HUES64 (cell line): ENCODE measurements at regions not wholly inside any gene's neighbourhood (a gene's known extent, or its start where the extent isn't known, plus 50 kb on each side); places are given as distances from the start of the nearest gene placed in this dataset.

Experiments
- H3K27ac ChIP-seq: 2 replicates; pipeline ENCODE4 v1.7.0; 2013; ENCODE audit warnings: low read depth, low read length, inconsistent platforms
- H3K27me3 ChIP-seq: 2 replicates; pipeline ENCODE4 v1.6.1; 2013; ENCODE audit warnings: mild to moderate bottlenecking, low read length; ENCODE audit not compliant: insufficient read depth
- H3K36me3 ChIP-seq: 2 replicates; pipeline ENCODE4 v1.6.1; 2013; ENCODE audit warnings: mild to moderate bottlenecking, low read length; ENCODE audit not compliant: insufficient read depth
- H3K4me1 ChIP-seq: 2 replicates; pipeline ENCODE4 v1.6.1; 2013; ENCODE audit warnings: mild to moderate bottlenecking, low read length, moderate library complexity; ENCODE audit not compliant: insufficient read depth
- H3K4me3 ChIP-seq: 2 replicates; pipeline ENCODE4 v1.5.1; 2013; ENCODE audit warnings: mild to moderate bottlenecking, low read length, moderate library complexity
- H3K9ac ChIP-seq: 2 replicates; pipeline ENCODE4 v1.6.1; 2013; ENCODE audit warnings: mild to moderate bottlenecking, low read depth, low read length
- H3K9me3 ChIP-seq: 2 replicates; pipeline ENCODE4 v1.6.1; 2013; ENCODE audit warnings: low read depth, low read length; ENCODE audit not compliant: insufficient read depth
- WGBS: fragments of 150-250, 120-280 bp; methylation state at CpG from one replicate; pipeline ENCODE4 v1.1.7; 2013; ENCODE audit warnings: missing lambda C conversion rate; 5-methylcytosine and 5-hydroxymethylcytosine counted together

GRCh38 chr5:155978850-155979249, 348.1 kb upstream of the SGCD start:
- WGBS: 90% methylated on average over 2 of the region's 3 CpGs

GRCh38 chr5:155982354-155982753, 344.6 kb upstream of the SGCD start:
- H3K36me3 ChIP-seq: no peaks in the 10 kb centered on the region
- H3K4me3 ChIP-seq: no peak overlapping the region
- H3K27ac ChIP-seq: no peak overlapping the region
- no peaks in the 10 kb centered on the region for H3K9me3 ChIP-seq
- no peaks in the 10 kb centered on the region for H3K4me1 ChIP-seq
- H3K9ac ChIP-seq: no peak overlapping the region
- H3K27me3 ChIP-seq: no peaks in the 10 kb centered on the region
- WGBS: 99% methylated on average over 3 of the region's 3 CpGs

More at GRCh38 chr5:155978850-155979249, 348.1 kb upstream of the SGCD start:
- H3K4me1 ChIP-seq: no peaks in the 10 kb centered on the region
- no peaks in the 10 kb centered on the region for H3K9me3 ChIP-seq
- no peak overlapping the region for H3K9ac ChIP-seq
- H3K27ac ChIP-seq: no peak overlapping the region
- no peaks in the 10 kb centered on the region for H3K36me3 ChIP-seq
- no peak overlapping the region for H3K4me3 ChIP-seq
- H3K27me3 ChIP-seq: no peaks in the 10 kb centered on the region

DNA sequence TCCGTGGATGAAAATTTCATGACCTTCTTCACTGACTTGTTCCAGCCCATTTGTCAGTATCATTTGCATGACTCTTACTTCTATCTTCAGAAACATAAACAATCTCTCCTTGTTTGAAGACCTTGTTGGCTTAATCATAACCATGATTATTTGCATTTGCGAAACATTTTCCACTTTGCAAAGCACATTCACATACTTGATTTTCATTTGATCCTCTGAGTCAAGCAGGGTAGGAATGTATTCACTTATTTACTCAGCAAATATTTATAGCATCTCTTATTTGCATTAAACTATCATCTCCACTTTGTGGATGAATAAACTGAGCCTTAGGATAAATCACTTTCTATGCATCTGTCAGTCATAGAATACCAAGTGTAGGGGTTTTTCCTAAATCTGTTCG, 343.0 kb upstream of the SGCD start:
- Histone ChIP-seq H3K4me1 (no peaks in the 10 kb centered on the region), H3K27ac (no peak overlapping the region), H3K9me3 (no peaks in the 10 kb centered on the region), H3K9ac (no peak overlapping the region), H3K4me3 (no peak overlapping the region), H3K27me3 (no peaks in the 10 kb centered on the region), H3K36me3 (no peaks in the 10 kb centered on the region)
- WGBS: 93% methylated on average over 3 of the region's 3 CpGs

- H3K36me3 ChIP-seq: no peaks in the 10 kb centered on the region
- WGBS: 92% methylated on average over 5 of the region's 5 CpGs
- no peak overlapping the region for H3K27ac ChIP-seq
- H3K4me3 ChIP-seq: no peak overlapping the region
- H3K9ac ChIP-seq: no peak overlapping the region
- H3K9me3 ChIP-seq: no peaks in the 10 kb centered on the region
- no peaks in the 10 kb centered on the region for H3K4me1 ChIP-seq
- H3K27me3 ChIP-seq: no peaks in the 10 kb centered on the region
Measured at GRCh38 chr5:155987265-155987810, 339.6 kb upstream of the SGCD start.

DNA sequence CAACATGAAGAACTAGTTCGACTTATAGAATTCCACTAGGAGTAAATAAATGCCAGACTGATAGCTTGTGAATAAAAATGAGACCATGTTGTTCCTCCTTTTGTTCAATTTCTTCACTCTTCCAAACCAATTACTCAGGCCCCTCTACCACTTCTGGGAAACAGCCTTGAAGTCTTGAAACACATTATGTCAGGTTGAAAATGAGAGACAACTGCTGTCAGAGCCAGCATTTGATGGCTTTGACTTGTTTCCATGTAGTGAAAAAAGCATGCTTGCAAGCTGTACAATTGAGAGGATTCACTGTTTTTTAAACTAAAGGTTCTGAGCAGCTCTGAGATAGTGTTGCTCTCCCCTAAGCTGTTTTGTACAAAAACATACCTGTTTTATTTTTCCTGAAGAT, 337.1 kb upstream of the SGCD start:
- H3K4me1 ChIP-seq: no peaks in the 10 kb centered on the region
- no peaks in the 10 kb centered on the region for H3K36me3 ChIP-seq
- H3K9ac ChIP-seq: no peak overlapping the region
- WGBS: 100% methylated on average over 1 of the region's 1 CpG
- H3K4me3 ChIP-seq: no peak overlapping the region
- H3K27ac ChIP-seq: no peak overlapping the region
- no peaks in the 10 kb centered on the region for H3K9me3 ChIP-seq
- H3K27me3 ChIP-seq: no peaks in the 10 kb centered on the region

DNA sequence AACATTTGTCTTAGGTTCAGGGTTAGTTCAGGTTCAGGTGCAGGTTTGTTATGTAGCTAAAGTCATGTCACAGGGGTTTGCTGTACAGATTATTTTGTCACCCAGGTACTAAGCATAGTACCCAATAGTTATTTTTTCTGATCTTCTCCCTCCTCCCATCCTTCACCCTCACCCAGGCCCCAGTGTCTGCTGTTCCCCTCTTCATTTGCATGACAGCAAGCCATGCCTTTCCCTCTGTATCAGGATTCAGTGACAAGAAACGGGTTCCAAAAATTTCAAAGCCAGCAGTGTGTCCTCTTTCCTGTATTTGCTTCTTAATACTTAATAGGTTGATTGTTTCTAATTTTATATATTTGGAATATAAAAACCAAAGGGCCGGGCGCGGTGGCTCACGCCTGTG, 330.8 kb upstream of the SGCD start:
- H3K4me3 ChIP-seq: no peak overlapping the region

GRCh38 chr5:155998257-155998656, 328.7 kb upstream of the SGCD start:
- no peak overlapping the region for H3K27ac ChIP-seq
- no peaks in the 10 kb centered on the region for H3K9me3 ChIP-seq
- H3K4me1 ChIP-seq: no peaks in the 10 kb centered on the region
- 98% methylated on average over 2 of the region's 2 CpGs for WGBS
- no peaks in the 10 kb centered on the region for H3K36me3 ChIP-seq
- H3K9ac ChIP-seq: no peak overlapping the region
- H3K4me3 ChIP-seq: no peak overlapping the region
- no peaks in the 10 kb centered on the region for H3K27me3 ChIP-seq

More for the DNA sequence above, 330.8 kb upstream of the SGCD start:
- H3K27ac ChIP-seq: no peak overlapping the region
- H3K27me3 ChIP-seq: no peaks in the 10 kb centered on the region
- WGBS: 93% methylated on average over 5 of the region's 5 CpGs
- H3K4me1 ChIP-seq: no peaks in the 10 kb centered on the region
- H3K9ac ChIP-seq: no peak overlapping the region
- H3K36me3 ChIP-seq: no peaks in the 10 kb centered on the region
- no peaks in the 10 kb centered on the region for H3K9me3 ChIP-seq

GRCh38 chr5:156000115-156000514, 326.8 kb upstream of the SGCD start:
- 100% methylated on average over 1 of the region's 1 CpG for WGBS
- H3K9me3 ChIP-seq: no peaks in the 10 kb centered on the region
- no peak overlapping the region for H3K9ac ChIP-seq

DNA sequence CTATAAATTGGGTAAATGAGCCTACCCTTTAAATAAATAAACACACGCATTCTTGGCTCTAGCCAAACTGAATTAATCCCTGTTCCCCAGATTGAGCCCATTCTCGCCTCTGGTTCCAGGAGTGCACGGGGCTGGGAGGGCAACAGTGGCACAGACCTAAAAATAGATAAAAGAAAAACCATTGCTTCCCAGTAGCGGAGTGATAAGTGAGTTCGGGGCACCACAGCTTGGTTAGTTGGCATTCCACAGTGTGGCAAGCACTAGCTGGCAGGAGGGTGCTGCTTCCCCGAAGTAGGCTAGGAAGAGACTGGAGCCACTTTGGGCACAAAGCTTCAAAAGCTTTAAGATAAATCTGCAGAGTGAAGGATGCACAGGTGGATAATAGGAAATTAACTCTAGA, 322.2 kb upstream of the SGCD start:
- Histone ChIP-seq H3K4me3 (no peak overlapping the region), H3K36me3 (no peaks in the 10 kb centered on the region), H3K27ac (no peak overlapping the region), H3K27me3 (no peaks in the 10 kb centered on the region), H3K9ac (no peak overlapping the region), H3K9me3 (no peaks in the 10 kb centered on the region), H3K4me1 (no peaks in the 10 kb centered on the region)
- WGBS: 98% methylated on average over 6 of the region's 6 CpGs

More at GRCh38 chr5:156000115-156000514, 326.8 kb upstream of the SGCD start:
- Histone ChIP-seq H3K4me1 (no peaks in the 10 kb centered on the region), H3K27me3 (no peaks in the 10 kb centered on the region), H3K36me3 (no peaks in the 10 kb centered on the region), H3K27ac (no peak overlapping the region), H3K4me3 (no peak overlapping the region)

GRCh38 chr5:156006026-156006647, 320.8 kb upstream of the SGCD start:
- no peaks in the 10 kb centered on the region for H3K9me3 ChIP-seq
- 93% methylated on average over 5 of the region's 6 CpGs for WGBS
- no peaks in the 10 kb centered on the region for H3K27me3 ChIP-seq
- no peak overlapping the region for H3K27ac ChIP-seq
- no peaks in the 10 kb centered on the region for H3K36me3 ChIP-seq
- no peak overlapping the region for H3K9ac ChIP-seq
- no peak overlapping the region for H3K4me3 ChIP-seq
- no peaks in the 10 kb centered on the region for H3K4me1 ChIP-seq

DNA sequence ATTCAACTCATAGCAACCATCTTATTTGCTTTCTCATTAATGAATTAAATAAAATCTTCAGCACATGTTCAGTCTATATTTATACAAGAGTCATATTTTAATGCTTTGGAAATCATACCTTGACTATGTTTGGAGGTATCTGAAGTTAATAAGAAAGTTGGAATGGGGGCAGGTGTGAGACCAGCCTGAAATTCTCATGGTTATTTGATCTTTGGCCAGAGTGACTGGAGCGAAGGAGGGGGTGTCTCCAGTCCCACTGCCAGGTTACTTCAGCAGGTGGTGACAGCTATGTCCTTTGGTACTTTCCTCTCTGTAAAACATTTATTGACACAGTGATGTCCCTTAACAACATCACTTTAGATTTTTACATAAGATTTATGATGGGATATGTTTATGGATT, 318.1 kb upstream of the SGCD start:
- H3K27ac ChIP-seq: no peak overlapping the region
- no peaks in the 10 kb centered on the region for H3K36me3 ChIP-seq
- H3K27me3 ChIP-seq: no peaks in the 10 kb centered on the region
- no peak overlapping the region for H3K9ac ChIP-seq
- H3K9me3 ChIP-seq: no peaks in the 10 kb centered on the region
- WGBS: 94% methylated on average over 1 of the region's 1 CpG
- no peaks in the 10 kb centered on the region for H3K4me1 ChIP-seq
- H3K4me3 ChIP-seq: no peak overlapping the region

- no peak overlapping the region for H3K27ac ChIP-seq
- no peak overlapping the region for H3K4me3 ChIP-seq
- no peaks in the 10 kb centered on the region for H3K36me3 ChIP-seq
- no peak overlapping the region for H3K9ac ChIP-seq
- 92% methylated on average over 5 of the region's 5 CpGs for WGBS
- H3K4me1 ChIP-seq: no peaks in the 10 kb centered on the region
- H3K9me3 ChIP-seq: no peaks in the 10 kb centered on the region
- no peaks in the 10 kb centered on the region for H3K27me3 ChIP-seq
Measured at GRCh38 chr5:156009583-156009982, 317.4 kb upstream of the SGCD start.
